ENCODE measurements at regions not wholly inside any gene's neighbourhood (a gene's known extent, or its start where the extent isn't known, plus 50 kb on each side); places are given as distances from the start of the nearest gene placed in this dataset.

DNA sequence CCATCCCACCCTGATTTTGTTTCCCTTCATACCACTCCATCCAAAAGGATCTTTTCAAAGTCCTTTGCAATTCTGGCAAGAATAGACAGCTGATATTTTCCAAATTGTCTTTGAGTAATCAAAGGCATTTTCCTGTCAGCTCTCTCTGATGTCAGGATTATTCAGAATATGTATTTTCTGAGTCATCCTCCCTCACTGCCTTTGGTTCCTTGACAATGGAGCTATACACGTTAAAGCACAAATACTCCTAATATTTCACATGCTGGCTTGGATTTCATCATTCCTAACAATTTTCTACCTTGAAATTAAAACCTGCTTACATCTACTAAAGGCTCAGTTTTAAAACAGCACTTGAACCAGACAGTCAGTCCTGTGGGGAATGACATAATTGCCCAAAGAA lies 379.4 kb downstream of the GADD45G start:
- no peak for DNase-seq

DNA sequence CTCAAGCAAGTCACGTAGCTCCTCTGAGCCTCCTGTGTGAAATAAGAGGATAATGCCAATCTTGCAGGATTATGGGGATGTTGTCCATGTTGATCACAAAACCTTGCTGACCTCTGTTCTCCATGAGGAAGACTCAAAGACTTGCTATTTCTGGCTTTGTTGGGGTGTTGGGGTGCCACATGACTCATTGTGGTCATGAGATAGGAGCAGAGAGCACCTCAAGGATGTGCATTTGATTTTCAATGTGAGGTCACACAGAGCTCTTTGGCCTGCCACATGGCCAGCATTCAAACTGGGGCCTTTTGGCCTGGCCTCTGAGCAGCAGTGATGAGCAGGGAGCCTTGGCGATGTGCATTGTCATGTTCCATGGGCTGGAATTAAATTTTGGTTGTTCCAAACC lies 380.3 kb downstream of the GADD45G start:
- no peak for DNase-seq

DNA sequence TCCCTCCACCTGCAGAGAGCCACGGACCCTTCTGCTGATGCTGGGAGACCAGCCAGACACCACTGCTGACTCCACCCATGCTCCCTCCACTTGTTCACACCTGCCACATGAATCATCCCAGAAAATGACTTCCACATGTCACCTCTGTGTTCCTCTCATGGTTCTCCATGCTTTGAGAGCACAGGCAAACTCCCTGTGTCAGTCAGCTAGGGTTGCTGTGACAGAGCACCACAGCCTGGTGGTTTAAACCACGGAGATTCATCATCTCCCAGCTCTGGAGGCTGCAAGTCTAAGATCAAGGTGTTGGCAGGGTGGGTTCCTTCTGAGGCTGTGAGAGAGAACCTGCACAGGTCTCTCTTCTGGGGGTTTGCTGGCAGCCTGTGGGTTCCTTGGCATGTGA lies 381.4 kb downstream of the GADD45G start:
- DNase-seq: no peak

GRCh38 chr9:89988458-89988857 lies 383.6 kb downstream of the GADD45G start:
- no peak for DNase-seq

DNA sequence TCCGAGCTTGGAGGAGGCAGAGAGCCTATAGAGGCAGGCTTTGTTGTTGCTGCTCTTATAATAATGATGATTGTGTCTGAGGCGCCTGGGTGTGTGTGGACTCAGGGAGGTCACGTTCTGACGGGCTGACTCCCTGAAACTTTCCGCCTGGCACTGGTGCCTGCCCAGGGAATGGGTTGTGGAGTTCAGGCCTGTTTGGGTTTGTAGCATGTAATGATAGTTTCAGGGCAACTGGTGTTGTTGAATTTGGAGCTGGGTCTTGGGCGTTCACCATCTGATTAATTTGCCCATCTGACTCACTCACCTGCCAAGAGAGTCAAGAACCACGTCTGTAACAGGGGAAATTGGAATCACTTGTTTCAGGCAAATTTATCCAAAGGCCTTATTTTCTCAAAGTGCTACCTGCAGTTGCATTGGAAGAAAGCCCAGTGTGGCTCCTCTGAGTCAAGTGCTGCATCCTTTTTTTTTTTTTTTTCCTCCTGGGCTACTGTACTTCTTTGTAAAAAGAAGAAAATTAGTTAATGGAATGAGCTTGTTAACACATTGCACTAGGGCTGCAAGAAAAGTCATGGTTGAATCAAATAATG lies 386.5 kb downstream of the GADD45G start:
- DNase-seq: no peak

DNA sequence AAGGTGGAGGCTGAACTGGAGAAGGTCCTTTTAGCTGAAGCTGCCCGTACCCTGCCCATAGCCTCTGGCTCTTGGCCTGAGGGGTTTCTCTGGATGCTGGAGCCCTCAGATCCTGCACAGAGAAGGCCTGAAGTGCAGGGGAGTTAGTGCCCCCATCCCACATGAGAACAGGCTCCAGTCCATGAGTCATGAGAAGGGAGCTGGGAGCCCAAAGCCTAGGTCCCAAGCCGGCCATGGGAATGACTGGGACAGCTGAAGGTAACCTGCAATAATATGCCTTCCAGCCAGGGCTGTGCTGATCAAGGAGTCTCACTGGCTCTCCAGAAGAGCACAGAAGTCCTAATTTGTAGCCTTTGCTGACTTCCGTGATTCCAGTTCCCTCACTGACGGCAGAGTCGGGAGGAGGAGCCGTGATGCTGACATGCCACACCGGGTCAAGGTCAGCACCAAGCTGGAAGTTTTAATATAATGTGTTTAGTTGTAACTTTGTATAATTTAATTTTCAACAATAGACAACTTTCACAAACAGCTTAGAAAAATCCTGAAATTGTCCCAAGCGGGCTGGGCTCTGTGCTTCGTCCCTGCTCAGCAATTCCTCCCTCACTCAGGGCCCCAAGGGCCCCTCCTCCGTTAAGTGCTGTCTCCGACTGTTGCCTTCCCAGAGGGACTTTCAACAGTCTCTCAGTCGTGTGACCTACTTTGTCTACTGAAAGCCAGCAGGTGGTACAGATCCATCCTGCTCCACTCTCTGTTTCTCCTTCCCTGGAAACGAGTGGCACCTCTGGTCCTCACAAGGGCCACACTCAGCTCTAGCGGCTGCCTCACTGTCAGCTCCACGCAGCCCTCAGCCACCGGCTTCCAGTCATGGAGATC lies 387.8 kb downstream of the GADD45G start:
- peak in 1 of 2 experiments; percentile 11 for DNase-seq

DNA sequence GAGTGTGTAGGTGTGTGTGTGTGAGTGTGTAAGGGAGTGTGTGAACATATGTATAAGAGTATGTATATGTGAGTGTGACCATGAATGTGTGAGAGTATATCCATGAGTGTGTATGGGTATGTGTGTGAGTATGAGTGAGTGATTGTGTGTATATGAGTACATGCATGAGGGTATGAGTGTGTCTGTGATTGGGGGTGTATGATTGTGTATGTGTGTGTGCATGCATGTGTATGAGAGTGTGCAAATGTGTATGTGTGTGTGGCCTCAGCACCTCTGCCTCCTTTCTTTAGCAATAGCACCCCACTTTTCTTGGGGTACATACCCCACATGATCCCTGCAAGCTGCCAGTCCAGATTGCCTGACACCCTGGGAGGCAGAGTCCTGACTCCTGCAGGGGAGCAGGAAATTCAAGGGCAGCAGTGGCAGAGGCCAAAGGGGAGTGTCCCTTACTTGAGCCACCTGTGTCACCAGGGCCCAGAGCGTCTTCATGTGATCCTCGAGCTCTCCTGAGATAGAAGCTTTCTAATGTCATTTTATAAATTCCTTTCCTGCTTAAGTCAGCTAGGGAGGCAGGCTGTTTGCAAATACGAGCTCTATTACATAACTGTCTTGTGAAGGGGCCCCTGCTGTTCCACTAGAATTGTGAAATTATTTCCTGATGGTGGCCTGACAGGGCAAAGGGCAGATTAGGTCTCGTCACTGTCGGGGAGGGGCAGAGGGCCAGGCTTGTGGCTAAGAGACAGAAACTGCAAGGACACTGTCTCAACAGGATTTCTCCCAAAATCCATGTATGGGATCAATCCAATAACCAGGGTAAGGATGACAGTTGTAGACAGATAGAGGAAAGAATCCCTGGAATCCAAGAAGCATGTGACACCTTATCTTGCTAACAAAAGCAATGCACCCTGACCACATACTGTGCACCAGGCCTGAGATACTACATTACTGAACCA lies 389.1 kb downstream of the GADD45G start:
- DNase-seq: no peak

DNA sequence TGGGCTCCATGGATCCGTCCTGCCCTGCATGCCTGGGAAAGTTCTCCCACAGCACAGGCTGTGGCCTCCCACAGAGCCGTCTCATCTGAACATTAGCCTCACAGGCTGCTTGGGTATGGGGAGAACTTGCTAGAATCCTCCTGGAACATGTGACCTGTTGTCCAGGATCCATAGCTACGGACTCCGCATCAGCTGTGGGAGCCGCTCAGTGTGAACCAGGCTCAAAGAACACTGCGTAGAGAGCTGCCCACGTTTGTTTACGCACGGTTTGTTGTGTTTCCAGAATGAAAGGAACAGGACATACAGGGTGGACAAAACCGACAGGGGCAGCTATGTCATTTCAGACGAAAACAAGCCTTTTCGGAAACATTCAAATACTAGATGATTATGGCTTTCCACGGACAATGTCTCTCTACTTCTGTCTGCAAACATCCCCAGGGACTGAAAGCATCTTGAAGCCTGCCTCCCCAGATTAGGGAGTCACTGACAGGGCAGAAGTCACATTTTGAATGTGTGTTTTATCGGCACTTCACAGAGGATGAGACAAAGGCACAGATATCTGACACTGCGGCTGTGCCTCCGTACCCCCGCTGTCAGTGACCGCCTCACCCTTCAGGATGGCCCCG lies 390.3 kb downstream of the GADD45G start:
- DNase-seq: no peak

DNA sequence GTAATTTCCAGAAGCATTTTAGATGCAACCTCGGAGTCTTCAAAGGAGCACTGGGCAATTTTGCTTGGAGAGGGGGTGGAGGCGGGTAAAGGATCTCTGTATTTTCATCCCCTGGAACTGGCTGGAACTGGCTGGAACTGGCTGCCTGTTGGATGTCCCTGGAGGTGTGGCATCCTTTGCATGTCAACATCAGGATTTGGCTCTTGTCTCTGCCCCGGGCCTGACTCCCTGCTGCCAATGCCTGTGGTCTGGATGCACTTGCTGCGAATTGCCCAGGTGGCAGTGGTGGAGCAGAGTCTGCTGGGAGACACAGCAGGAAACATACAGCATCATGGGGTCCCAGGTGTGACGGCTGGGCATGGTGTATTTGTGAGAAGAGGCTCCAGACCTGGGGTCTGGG lies 391.3 kb downstream of the GADD45G start:
- DNase-seq: peak in 1 of 2 experiments; percentile 42

DNA sequence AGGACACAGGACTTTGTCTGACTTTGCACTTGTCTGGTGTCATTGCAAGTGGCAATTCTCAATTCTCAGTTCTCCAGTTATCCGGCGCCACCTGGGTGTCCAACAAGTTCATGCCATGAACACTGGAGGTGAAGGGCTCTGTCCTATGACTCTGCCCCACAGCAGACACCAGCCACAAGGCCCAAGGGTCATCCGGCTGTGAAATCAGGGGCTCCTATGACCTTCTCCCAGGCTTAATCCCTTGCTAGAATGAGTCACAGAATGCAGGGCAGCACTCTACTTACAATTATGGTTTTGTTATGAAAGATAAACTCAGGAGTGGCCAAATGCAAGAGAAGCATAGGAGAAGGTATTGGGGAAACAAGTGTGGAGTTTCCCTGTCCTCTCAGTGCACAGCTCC lies 392.0 kb downstream of the GADD45G start:
- no peak for DNase-seq

GRCh38 chr9:89998633-89999032 lies 393.8 kb downstream of the GADD45G start:
- DNase-seq: no peak

DNA sequence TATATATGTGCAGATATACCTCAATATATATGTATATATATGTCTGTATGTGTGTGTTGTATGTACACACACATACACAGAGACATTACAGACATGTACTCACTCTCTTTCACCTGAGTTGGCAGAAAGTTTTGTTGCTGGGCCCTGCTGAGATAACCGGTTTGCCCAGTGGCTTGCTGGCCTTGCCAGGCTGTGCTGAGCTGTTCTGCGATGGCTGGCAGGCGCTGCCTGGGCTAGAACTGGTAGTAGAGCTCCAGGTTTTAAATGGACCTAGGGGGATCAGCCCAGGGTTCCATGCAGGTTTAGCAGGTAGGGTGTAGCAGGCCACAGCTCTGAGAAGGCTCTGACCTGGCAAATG lies 394.3 kb downstream of the GADD45G start:
- DNase-seq: no peak

- peak in 1 of 2 experiments; percentile 65 for DNase-seq
Measured at GRCh38 chr9:89999534-90000370, 394.9 kb downstream of the GADD45G start.

- no peak for DNase-seq
Measured at GRCh38 chr9:90000925-90001324, 396.1 kb downstream of the GADD45G start.

DNA sequence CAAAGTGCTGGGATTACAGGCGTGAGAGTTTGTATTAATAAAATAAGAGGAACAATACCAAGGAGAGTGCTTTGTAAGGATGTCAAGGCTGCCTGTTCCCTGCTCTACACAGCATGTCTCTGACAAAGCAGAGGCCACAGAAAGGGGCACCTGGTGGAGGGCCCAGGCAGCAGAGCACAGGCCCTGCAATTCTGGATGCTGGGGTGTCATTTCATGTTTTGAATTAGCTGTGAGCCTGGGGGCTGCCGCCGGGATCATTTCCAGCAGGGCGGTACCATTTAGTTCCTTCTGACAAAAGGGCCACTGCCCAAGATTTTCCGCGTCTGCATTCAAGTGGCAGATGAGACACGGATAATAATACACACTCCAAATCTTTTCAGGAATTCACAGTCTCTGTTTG lies 396.9 kb downstream of the GADD45G start:
- no peak for DNase-seq

- no peak for DNase-seq
Measured at GRCh38 chr9:90002397-90003271, 397.8 kb downstream of the GADD45G start.

- no peak for DNase-seq
Measured at GRCh38 chr9:90005388-90005787, 400.6 kb downstream of the GADD45G start.

- DNase-seq: no peak
Measured at GRCh38 chr9:90007516-90008440, 403.0 kb downstream of the GADD45G start.

- DNase-seq: no peak
Measured at GRCh38 chr9:90009447-90009846, 404.6 kb downstream of the GADD45G start.

DNA sequence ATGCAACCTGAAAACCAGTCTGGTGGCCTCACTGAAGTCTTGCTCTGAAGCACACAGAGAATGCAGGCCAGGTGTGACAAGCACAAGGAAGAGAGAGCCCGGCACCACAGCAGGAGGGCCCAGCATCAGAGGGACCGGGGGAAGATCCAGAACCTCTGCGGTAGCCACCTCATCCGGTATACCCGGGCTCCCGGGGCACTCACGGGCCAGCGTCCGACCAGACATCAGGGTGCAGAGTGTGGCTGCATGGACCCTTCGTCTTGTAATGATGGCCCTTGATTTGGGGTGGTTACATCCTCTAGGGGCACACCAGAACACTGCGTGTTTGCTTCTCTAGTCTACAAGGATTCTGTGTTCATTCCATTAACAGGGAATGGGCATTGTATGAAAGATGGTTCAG lies 406.0 kb downstream of the GADD45G start:
- DNase-seq: no peak

Data from NCI-H187 (cell line).